ENCODE measurements at regions not wholly inside any gene's neighbourhood (a gene's known extent, or its start where the extent isn't known, plus 50 kb on each side); places are given as distances from the start of the nearest gene placed in this dataset.
A peak's percentile ranks its signal among the peaks of the same experiment; 100 is the strongest.

DNA sequence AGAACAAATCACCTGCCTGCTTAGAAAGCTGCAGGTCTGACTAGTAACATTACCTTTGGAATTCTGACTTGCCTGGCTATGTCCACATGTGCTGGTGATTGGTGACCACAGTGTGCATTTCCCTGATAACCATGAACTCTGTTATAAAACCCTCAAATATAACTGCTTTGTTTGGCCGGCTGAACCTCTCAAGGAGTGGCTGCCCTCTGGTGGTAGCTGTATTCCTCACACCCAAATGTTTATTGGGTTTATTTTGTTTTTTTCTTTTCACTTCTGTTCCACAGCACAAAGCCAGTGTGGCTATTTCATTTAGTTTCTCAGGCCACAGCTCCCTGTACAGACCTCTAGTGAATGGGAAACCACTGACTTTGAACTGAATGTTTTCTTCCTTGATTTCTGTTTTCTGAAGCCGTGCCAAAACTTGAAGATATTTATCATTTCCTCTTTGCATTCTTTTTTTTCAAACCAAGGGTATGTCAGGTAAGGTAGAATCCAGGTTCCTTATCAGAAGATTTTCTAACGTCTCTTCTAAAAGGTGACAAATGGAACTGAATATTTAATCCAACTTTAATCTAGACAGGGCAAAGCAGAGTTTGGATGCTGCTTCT, 549.0 kb upstream of the VRK2 start:
- peak; percentile 34 to 67 (median 44) for DNase-seq

DNA sequence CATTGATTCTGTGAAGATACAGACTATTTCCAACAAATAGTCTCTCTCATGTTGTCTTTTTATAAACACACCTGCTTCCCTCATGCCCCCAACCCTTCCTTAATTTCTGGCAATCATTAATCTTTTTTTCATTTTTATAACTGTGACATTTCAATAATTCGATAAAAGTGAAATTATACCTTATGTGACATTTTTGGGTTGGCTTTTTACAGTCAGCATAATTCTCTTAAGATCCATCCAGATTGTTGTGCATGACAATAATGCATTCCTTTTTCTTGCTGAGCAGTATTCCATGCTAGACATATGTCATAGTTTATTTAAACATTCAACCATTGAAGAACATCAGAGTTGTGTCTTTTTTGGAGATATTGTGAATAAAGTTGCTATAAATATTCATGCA, 541.8 kb upstream of the VRK2 start:
- DNase-seq, result no peak

DNA sequence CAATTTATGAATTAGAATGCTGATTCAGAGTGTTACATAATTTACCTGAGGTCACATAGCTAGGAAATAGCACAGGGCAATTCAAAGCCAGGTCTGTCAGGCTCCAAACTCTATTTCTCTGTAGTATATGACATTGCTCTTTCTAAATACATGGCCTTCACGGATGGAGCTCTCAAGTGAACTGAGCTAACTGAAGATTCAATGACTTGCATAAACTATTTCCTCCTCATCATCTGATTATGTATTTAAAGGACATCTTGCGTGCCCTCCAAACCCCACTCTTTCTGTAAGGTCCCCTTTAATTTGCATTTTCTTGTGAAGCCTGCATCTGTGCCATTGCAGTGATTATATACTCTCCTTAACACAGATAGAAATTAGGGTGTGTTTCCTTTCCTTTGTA, 537.4 kb upstream of the VRK2 start:
- no peak for DNase-seq

DNA sequence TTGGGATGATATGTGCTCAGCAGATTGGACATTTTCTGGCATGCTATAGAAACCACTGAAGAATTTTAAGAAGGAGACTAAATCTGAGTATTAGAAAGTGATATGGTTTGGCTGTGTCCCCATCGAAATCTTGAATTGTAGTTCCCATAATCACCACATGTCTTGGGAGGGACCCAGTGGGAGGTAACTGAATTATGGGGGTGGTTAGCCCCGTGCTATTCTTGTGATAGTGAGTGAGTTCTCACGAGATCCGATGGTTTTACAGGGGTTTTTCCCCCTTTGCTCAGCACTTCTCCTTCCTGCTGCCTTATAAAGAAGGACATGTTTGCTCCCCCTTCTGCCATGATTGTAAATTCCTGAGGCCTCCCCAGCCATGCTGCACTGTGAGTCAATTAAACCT, 535.9 kb upstream of the VRK2 start:
- DNase-seq, result no peak

DNA sequence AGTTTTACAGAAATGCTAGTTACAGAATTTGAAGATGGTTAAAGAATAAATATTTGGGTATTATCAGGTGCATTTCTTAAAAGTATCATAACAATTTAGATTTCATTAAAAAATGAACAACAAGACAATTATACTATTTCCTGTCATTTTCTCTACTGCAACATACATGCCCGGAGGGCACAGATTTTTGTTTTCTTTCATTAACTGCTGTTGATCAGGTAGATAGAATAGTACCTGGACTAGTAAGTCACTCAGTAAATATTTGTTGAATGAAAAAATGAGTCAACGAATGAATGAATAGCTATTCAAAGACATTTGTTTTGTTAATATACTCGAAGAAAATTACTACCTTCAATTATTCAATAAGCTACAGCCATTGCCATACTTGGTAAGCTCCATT, 531.2 kb upstream of the VRK2 start:
- no peak for DNase-seq

DNA sequence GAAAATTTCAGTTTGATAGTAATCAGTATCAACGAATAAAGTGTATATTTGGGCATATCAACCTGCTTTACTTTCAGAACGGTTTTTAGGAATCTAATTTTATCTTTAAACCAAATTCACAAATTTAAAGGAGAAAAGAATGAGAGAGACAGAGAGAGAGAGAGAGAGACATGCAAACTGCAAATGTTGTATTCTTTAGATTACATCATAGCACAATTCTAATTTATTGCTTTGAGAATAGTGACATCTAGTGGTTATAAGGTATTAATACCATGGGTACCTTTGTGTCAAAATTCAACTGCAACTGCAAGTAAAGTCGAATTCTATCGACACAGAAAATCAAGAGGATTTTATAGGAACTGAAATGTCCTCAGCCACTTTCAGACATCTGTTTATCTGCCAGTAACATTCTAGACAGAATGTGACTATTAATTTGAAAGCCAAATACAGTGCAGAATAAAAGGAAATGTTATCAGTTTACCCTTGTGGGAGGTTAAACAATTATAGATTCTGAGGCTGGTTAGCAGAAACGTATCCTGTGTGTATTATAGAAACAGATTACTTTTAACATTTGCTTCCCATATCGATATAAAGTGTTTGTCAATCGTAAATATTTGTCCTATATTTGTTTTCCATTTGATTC, 529.8 kb upstream of the VRK2 start:
- DNase-seq, result peak; percentile 22 to 48 (median 40)

DNA sequence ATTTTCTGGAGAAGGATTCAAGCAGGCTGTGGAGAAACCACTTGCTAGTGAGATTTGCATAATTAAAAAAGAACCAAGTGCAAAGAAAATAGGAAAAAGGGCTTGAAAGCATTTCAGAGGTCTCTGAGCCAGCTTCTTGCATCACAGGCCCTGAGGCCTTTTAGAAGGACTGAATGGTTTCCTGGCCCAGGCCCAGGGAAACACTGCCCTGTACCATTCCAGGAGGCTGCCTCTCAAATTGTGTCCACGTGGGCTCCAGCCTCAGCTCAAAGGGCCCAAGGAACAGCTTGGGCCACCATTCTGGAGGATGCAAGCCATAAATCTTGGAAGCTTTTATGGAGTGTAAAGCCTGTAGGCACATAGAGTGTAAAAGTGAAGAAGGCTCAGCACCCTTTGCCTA, 523.3 kb upstream of the VRK2 start:
- DNase-seq, result no peak

DNA sequence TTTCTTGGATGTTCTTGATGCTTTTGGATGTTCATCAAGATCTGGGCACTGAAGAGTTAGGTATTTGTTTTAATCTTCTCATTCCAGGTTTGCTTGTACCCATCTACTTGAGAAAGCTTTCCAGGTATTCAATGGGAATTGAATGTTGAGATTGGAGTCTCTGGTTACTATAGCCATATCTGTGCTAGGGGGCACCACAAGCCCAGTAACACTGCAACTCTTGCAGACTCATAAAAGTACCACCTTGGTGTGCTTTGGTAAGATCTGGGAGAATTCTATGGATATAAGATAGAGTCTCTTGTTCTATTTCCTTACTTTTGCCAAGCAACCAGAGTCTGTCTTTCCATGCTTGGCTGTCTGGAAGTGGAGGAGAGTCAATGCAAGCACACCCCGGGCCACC, 518.9 kb upstream of the VRK2 start:
- no peak for DNase-seq

DNA sequence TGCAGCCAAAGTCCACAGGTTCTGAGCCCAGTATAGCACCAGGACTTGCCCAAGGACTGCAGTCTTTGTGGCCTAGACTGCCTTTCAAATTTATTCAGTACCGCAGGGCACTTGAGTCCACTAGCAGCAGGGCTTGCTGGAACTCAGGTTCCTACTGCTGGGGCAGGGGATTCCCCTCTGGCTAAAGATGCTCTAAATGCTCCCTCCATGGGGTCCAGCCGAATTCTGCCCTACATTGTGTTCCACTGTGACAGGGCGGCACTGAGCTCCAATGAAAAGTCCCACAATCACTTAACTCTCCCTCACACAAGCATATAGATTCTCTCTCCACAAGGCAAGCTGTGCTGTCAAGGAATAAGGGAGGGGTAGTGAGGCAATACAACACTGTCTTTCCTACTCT, 518.1 kb upstream of the VRK2 start:
- DNase-seq, result no peak

DNA sequence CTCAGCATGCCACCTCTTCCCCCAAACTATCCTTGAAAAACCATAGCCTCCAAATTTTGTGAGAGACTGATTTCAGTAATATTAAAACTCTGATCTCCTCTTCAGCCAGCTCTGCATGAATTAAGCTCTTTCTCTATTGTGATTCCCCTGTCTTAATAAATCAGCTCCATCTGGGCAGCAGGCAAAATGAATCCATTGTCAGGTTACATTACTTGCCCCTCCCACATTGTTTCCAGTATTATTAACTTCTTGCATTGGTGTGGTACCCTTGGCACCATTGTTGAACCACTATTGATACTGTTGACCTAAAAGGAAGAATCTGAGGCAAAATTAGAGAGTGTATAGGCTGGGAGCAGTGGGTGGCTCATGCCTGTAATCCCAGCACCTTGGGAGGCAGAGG, 512.2 kb upstream of the VRK2 start:
- DNase-seq, result no peak

DNA sequence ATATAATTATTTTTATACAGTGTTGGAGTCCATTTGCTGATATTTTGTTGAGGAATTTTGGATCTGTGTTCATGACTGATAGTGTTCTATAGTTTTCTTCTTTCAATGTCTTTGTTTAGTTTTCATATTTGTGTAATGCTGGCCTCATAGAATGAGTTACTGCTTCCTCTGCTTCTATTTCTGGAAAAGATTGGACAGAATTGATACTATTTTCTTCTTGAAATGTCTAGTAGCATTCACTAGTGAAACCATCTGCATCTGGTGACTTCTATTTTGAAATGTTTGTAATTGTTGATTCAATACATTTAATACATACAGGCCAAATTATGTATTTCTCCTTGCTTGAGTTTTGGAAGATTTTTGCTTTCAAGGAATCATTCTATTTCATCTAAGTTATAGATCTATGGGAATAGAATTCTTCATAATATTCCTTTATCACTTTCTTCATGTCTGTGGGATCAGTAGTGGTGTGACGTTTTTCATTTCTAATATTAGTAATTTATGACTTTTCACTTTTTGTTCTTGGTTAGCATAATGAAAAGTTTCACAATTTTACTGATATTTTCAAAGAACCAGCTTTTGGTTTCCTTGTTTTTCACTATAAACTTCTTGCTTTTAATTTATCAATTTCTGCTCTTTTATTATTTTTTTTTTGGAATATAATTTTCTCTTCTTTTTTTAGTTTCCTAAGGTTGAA, 509.9 kb upstream of the VRK2 start:
- DNase-seq, result no peak

DNA sequence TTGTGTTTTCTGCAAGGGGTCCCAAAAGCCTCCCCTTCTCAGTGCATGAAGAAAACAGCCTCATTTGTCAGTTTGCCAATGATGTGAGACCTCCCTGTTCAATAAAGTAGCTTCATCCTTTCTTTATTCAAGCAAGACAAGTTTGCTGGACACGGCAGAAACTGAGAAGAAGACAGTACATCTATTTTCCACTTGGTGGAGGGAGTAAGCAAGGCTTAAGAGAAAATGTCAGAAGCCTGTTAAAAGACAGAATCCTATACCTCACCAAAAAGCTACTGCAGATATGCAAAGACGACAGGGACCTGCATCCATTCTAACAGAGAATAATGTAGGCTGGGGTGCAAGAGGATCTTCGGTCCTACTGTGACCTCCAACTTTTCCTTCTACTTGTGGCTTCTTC, 506.8 kb upstream of the VRK2 start:
- DNase-seq, result no peak

DNA sequence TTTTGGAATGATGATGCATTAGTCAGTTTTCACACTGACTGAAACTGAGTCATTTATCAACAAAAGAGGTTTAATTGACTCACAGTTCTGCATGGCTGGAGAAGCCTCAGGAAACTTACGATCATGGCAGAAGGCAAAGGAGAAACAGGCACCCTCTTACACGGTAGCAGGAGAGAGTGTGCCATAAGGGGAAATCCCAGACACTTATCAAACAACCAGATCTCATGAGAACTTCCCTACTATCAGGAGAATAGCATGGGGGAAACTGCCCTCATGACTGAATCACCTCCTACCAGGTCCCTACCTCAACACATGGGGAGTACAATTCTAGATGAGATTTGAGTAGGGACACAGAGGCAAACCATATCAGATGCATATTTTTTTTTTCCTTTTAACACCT, 504.5 kb upstream of the VRK2 start:
- DNase-seq, result no peak

DNA sequence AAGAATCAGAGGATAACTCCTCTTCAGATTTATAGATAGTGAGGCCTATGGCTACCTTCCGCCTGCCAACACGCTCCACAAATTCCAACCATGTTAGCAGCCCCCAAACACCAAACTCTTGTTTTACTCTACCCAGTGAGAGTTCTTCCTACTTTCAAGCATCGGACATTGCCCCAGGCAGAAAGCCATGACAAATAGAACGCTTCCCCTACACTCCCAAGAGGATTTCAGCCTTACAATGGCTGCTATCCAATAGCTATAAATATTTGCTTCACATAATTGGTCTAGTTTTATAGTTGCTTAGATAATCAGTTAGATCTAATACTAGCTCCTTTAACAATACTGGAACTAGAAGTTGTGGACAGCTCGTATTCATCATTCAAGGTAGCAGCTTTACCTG, 503.4 kb upstream of the VRK2 start:
- peak in 1 of 3 donors; percentile 3 for DNase-seq

DNA sequence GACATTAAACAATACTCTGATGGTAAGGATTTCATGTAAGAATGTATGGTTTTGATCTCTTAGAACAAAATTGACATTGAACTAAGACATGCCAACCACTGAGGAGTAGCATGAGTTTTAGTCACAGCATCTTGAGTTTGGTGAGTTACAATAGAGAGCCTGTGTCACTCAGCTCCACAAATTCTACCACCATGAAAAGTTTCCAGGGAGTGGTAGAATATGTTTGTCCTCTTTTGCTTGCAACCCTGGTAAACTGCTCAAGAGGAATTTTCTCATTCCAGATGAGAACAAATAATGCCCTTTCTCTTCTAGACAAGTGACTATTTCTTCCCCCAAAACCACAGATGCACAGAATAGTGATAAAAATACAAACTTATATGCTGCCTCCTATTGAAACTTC, 502.0 kb upstream of the VRK2 start:
- no peak for DNase-seq

DNA sequence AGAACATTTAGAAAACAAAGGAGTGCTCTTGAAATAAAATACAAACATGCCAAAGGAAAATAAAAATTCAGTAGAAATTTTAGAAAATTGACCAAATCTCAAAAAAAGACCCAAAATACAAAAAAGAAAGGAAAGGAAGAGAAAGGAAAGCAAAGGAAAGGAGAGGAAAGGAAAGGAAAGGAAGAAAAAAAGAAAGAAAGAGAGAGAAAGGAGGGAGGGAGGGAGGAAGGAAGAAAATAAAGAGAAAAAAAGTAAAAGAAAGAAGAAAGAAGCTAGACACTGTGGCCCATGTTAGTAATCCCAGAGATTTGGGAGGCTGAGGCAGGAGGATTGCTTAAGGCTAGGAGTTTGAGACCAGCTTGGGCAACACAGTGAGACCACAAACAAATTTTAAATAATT, 500.1 kb upstream of the VRK2 start:
- no peak for DNase-seq

DNA sequence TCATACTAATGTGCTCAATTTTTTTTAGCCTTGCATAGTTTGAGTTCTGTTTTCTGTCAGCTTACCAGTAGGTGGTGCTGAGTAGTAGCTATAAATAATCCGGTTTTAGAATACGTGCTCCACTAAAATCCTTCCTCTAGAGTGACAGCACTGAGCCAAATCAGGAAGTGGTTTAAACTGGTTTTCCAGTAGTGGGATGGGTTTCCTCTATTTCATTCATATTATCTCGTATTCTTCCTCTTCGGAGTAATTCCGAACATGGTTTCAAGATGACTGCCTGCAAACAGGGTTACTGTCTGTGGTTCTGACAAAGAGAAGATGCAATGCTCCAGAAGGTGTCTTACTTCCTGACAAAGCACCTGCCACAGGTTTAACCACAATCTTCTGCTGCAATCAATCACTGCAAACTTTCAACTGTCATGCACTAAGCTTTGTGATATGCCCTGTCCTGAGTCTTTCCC, 496.9 kb upstream of the VRK2 start:
- no peak for DNase-seq

DNA sequence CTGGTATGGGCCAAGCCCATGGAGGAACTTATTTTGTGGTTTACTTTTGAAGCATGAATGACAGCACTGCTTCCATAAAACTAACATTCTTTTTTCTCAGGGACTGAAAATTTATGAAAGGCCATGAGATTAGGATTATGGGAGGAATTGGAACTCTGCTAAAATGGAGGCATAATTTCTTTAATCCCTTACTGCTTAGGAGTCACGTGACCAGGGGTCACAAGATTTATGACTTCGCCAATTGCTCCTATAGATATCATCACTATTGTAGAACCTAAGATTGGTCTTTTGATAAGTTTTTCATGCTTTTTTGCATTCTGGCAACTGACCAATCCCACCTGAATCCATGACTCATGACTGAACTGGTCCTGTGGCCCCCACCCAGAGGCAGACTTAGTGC, 495.7 kb upstream of the VRK2 start:
- no peak for DNase-seq

DNA sequence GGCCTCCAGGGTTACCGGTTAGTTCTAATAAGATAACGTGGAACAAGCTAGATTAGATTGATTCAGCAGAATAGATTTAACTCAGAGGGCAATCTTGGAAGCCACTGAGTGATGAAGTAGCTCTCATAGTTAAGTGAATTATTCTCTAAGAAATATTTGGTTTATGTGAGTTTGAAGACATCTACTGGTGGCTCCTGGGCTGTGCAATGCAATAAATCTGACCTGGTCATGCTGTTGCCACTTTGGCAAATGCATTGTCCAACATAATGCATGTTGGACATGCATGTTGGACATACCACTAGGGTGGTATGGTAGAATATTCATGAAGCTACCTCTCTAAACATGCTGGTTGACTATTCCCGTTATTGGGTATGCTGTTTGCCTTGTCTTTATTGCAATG, 493.7 kb upstream of the VRK2 start:
- no peak for DNase-seq

DNA sequence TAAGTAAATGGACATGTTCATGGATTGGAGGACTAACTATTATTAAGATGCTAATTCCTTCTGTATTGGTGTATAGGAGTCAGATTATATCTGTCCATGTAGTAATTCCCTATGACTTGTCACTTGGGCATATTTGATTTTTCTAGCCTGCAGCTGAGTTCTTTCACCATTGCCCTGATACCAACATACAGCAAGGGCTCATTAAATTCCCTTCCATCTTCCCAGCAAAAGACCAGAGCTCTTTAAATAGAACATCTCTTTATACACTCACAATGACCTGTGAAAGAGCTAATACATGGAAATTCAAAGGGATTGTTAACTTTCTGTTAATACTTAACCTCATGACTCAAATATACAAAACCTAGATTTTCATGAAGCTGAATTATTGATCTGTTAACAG, 492.3 kb upstream of the VRK2 start:
- DNase-seq, result no peak

DNA sequence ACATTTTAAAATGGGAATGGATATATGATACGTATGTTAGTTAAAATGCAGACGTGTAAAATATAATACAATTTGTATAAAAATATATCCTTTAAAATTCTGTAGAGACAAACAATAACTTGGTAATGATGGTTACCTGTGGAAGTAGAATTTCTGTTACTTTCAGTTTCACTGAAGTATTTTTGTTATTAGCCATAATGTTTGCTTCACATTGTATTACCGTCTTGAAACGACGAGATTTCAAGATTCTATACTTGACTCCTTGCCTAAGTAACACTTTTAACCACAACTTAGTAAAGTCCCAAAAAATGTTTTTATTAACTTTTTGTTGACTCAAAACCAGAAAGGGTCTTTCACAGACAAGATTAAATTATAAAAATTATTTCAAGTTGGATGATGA, 488.3 kb upstream of the VRK2 start:
- DNase-seq, result no peak

DNA sequence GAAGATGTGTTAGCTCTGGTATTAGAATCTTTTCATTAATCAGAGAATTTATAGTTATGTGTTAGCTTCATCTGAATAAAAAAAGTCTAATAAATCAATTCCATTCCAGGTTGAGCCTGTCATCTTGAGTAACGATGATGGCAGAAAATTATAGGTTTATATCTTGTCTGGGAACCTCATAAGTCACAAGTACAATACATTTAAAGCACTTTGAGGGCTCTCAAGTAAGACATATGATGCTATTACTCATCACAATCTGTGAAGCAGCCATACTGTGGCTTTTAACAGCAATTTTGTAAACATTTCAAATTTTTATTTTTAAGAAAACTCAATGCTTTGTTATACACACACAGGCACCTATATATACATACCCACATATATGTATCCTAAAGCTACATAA, 484.1 kb upstream of the VRK2 start:
- no peak for DNase-seq

DNA sequence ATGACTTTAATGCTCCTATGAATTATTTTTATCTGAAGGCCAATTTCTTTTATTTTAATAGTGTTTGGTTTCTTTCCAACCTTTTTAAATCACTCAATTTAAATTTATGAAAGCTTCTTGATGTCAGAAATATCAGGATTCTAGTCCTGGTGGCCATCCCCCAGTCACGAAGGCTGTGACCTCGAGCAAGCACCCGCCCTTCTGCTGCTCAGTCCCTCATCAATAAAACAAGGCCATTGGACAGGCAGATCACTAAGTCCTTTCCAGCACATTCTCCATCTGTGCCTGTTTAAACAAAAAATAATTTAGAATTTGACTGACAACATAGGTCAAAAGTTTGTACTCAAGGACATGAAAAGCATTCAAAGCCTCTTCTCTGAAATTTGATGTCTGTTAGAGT, 483.6 kb upstream of the VRK2 start:
- DNase-seq, result no peak

DNA sequence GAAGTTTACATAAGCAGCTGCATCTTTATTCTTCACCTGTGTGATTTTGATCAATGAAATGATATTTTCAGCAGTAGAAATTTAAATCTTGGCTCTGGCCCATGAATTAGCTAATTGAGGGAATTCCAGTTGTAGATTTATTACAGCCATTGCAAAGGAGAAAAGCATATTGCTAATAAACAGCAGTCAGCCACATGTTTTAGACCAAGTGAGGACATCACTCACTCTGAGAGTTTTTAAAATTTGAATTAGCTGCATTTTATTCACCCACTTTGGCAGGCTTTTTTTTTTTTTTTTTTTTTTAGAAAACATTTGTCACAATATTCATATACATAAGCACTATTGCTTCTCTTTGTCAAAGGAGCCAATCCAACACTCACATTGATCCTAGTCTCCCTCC, 479.4 kb upstream of the VRK2 start:
- DNase-seq, result no peak

Measured in muscle of back (tissue), 3 donors.